Activated T-helper 2 cell treated with anti-CD3 and anti-CD28 coated beads, Interferon-gamma antibody, Interleukin-2, Interleukin-4, amounts not matched to agents 10 μg/mL and 5 μg/mL and 100 μg/mL, durations not matched to agents 14 hours and 24 hours and 36 hours (primary cell): ENCODE measurements at regions not wholly inside any gene's neighbourhood (a gene's known extent, or its start where the extent isn't known, plus 50 kb on each side); places are given as distances from the start of the nearest gene placed in this dataset.
"Not testable (repeated sequence)": the region's sequence is repeated elsewhere in the genome, so short reads cannot be mapped to it uniquely, and the experiment has no call there.

Source experiments
- DNase-seq: peaks from one replicate; pipeline ENCODE4 v3.0.0; 2021; ENCODE audit warnings: low spot score
- H3K27ac Mint-ChIP-seq: one replicate; pipeline ENCODE4 v1.8.0; 2021; ENCODE audit warnings: mixed read lengths
- H3K27me3 Mint-ChIP-seq: one replicate; pipeline ENCODE4 v1.8.0; 2021; ENCODE audit warnings: low read depth, mixed read lengths
- H3K36me3 Mint-ChIP-seq: one replicate; pipeline ENCODE4 v1.8.0; 2021; ENCODE audit warnings: low read depth, mixed read lengths
- H3K4me1 Mint-ChIP-seq: one replicate; pipeline ENCODE4 v1.8.0; 2021; ENCODE audit warnings: low read depth, mixed read lengths
- H3K4me3 Mint-ChIP-seq: one replicate; pipeline ENCODE4 v1.8.0; 2021; ENCODE audit warnings: low read depth, mild to moderate bottlenecking, moderate library complexity, mixed read lengths
- H3K9me3 Mint-ChIP-seq: one replicate; pipeline ENCODE4 v1.8.0; 2021; ENCODE audit warnings: mixed read lengths
- intact Hi-C: fragments of 100-400 bp; cut with micrococcal nuclease; formaldehyde crosslinking; loops from one replicate; pipeline ENCODE4 v1.15.1; 2023

- no peaks in the 10 kb centered on the region for H3K4me1 Mint-ChIP-seq
- DNase-seq: no peak
- intact Hi-C loops: no loop called here
- H3K4me3 Mint-ChIP-seq: no peak overlapping the region
- H3K9me3 Mint-ChIP-seq: peaks cover 5% of the 10 kb centered on the region
- H3K27ac Mint-ChIP-seq: no peak overlapping the region
- H3K36me3 Mint-ChIP-seq: no peaks in the 10 kb centered on the region
- no peaks in the 10 kb centered on the region for H3K27me3 Mint-ChIP-seq
Measured at GRCh38 chr3:144989807-144990206, 1018.2 kb downstream of the DIPK2A start.

DNA sequence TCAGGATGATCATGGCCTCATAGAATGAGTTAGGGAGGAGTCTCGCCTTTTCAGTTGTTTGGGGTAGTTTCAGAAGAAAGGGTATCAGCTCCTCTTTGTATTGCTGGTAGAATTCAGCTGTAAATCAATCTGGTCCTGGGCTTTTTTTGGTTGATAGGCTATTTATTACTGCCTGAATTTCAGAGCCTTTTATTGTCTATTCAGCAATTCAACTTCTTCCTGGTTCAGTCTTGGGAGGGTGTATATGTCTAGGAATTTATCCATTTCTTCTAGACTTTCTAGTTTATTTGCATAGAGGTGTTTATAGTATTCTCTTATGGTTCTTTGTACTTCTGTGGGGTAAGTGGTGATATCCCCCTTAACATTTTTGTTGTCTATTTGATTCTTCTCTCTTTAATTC is 1024.2 kb downstream of the DIPK2A start:
- Mint-ChIP-seq H3K4me3 (no peak overlapping the region), H3K27me3 (no peaks in the 10 kb centered on the region), H3K36me3 (no peaks in the 10 kb centered on the region), H3K9me3 (peaks cover 15% of the 10 kb centered on the region), H3K4me1 (no peaks in the 10 kb centered on the region), H3K27ac (no peak overlapping the region)
- no peak for DNase-seq
- intact Hi-C loops: no loop called here

DNA sequence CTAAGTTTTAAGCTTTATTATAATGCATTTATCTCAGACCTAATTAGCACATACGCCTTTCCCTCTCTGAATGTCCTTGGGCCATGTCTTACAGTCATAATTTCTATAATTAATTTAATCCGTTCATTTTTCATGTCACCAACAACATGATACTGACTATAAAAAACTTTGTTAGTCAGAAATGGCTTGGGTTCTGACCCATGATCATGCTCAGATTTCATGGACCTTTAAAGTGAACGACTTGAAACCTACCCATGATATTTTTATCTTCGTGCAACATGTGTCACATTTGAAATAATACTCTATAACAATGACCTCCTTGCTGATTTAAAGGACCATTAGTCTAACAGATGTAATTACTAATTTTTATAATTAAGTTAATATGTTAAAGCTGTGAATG is 1033.8 kb downstream of the DIPK2A start:
- Mint-ChIP-seq H3K4me1 (no peaks in the 10 kb centered on the region), H3K4me3 (no peak overlapping the region), H3K9me3 (peaks cover 9% of the 10 kb centered on the region), H3K27ac (no peak overlapping the region), H3K27me3 (no peaks in the 10 kb centered on the region), H3K36me3 (no peaks in the 10 kb centered on the region)
- no peak for DNase-seq
- intact Hi-C loops: no loop called here

- Mint-ChIP-seq H3K4me3 (no peak overlapping the region), H3K27ac (no peak overlapping the region), H3K36me3 (no peaks in the 10 kb centered on the region), H3K9me3 (peaks cover 7% of the 10 kb centered on the region), H3K4me1 (no peaks in the 10 kb centered on the region), H3K27me3 (no peaks in the 10 kb centered on the region)
- intact Hi-C loops: no loop called here
- DNase-seq: no peak
Measured at GRCh38 chr3:145006271-145006670, 1034.6 kb downstream of the DIPK2A start.

GRCh38 chr3:145013931-145014330 is 1042.3 kb downstream of the DIPK2A start:
- H3K27me3 Mint-ChIP-seq: no peaks in the 10 kb centered on the region
- peaks cover 6% of the 10 kb centered on the region for H3K9me3 Mint-ChIP-seq
- H3K4me1 Mint-ChIP-seq: peaks cover 6% of the 10 kb centered on the region
- H3K4me3 Mint-ChIP-seq: no peak overlapping the region
- H3K36me3 Mint-ChIP-seq: no peaks in the 10 kb centered on the region
- DNase-seq: no peak
- no peak overlapping the region for H3K27ac Mint-ChIP-seq
- intact Hi-C loops: no loop called here

DNA sequence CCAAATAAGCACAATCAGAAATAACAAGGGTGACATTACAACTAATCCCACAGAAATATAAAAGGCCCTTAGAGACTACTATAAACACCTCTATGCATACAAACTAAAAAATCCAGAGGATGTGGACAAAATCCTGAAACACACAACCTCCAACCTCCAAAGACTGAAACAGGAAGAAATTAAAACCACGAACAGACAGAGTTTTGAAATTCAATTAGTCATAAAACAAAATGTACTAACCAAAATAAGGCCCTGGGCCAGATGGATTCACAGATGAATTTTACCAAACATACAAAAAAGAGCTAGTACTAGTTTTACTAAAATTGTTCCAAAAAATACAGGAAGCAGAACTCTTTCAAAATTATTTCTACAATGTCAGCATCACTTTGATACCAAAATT is 1043.6 kb downstream of the DIPK2A start:
- Mint-ChIP-seq H3K4me3 (no peak overlapping the region), H3K9me3 (peaks cover 6% of the 10 kb centered on the region), H3K27ac (no peak overlapping the region), H3K27me3 (no peaks in the 10 kb centered on the region), H3K4me1 (peaks cover 6% of the 10 kb centered on the region), H3K36me3 (no peaks in the 10 kb centered on the region)
- intact Hi-C loops: no loop called here
- no peak for DNase-seq

- Mint-ChIP-seq H3K9me3 (peaks cover 10% of the 10 kb centered on the region), H3K4me1 (peaks cover 6% of the 10 kb centered on the region), H3K4me3 (no peak overlapping the region), H3K36me3 (no peaks in the 10 kb centered on the region), H3K27ac (no peak overlapping the region), H3K27me3 (no peaks in the 10 kb centered on the region)
- intact Hi-C loops: no loop called here
- DNase-seq: no peak
Measured at GRCh38 chr3:145017959-145018358, 1046.3 kb downstream of the DIPK2A start.

DNA sequence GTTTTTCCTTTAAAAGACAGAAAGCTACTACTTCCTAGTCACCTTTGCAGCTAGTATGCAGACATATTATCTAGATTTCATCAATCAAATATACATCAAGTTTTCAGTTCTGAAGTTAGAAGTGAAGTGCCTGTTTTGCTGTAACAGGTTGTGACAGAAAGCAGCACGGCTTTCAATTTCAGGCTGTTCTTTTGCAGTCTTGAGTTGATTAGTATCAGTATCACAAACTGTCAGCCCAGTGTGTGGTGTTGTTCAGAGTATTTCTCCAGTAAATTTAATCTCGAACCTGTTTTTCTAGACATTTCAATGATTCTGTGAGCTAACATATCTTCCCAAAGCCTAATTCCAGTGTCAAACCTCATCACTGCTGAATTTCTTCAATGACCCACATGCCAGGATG is 1050.8 kb downstream of the DIPK2A start:
- intact Hi-C loops: no loop called here
- no peaks in the 10 kb centered on the region for H3K36me3 Mint-ChIP-seq
- H3K4me1 Mint-ChIP-seq: no peaks in the 10 kb centered on the region
- H3K9me3 Mint-ChIP-seq: peaks cover 14% of the 10 kb centered on the region
- no peaks in the 10 kb centered on the region for H3K27me3 Mint-ChIP-seq
- H3K27ac Mint-ChIP-seq: no peak overlapping the region
- no peak for DNase-seq
- H3K4me3 Mint-ChIP-seq: no peak overlapping the region

DNA sequence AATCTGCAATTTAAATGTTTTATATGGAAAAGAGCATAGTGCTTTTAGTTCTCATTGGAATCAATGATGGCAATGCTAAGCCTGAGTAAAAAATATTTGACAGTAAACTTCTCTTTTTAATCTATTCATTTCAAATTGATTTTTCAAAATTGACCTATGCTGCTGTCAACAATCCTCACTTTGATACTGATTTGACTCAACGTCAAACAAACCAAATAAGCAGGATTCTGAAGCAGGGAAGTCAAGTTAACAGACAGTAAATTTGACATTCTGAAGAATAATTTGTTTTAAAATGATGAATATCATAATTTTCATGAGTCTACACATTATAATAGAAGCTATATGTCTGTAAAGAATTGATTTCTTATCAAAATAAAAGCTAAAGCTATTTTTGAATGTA is 1053.1 kb downstream of the DIPK2A start:
- Mint-ChIP-seq H3K4me1 (no peaks in the 10 kb centered on the region), H3K4me3 (no peak overlapping the region), H3K36me3 (no peaks in the 10 kb centered on the region), H3K27ac (no peak overlapping the region), H3K9me3 (peaks cover 14% of the 10 kb centered on the region), H3K27me3 (no peaks in the 10 kb centered on the region)
- intact Hi-C loops: no loop called here
- DNase-seq: no peak

GRCh38 chr3:145027186-145027585 is 1055.6 kb downstream of the DIPK2A start:
- DNase-seq, intact Hi-C loops, H3K4me1 Mint-ChIP-seq, H3K4me3 Mint-ChIP-seq, H3K27ac Mint-ChIP-seq, H3K27me3 Mint-ChIP-seq, H3K36me3 Mint-ChIP-seq: not testable (repeated sequence)
- H3K9me3 Mint-ChIP-seq: peaks cover 14% of the 10 kb centered on the region

DNA sequence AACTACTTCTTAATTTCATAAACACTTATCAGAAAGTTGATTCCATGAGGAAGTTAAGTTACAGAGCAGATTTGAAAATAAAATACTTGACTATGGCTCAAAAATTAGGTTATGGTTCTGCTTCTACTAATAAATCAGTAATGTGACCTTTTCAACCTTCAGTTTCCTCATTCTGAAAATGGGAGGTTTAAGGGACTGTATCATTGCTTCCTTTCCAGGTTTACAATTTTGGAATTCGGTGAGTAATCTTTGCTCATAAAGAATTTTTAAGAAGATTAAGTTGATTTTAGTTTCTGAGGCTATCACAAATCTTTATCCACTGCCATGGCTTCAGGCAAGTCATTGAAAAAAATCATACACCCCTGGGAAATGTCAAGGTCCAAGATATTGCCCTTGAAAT is 1061.2 kb downstream of the DIPK2A start:
- Mint-ChIP-seq H3K9me3 (no peaks in the 10 kb centered on the region), H3K27me3 (no peaks in the 10 kb centered on the region), H3K4me1 (no peaks in the 10 kb centered on the region), H3K4me3 (no peak overlapping the region), H3K36me3 (no peaks in the 10 kb centered on the region), H3K27ac (no peak overlapping the region)
- DNase-seq: no peak
- intact Hi-C loops: no loop called here

DNA sequence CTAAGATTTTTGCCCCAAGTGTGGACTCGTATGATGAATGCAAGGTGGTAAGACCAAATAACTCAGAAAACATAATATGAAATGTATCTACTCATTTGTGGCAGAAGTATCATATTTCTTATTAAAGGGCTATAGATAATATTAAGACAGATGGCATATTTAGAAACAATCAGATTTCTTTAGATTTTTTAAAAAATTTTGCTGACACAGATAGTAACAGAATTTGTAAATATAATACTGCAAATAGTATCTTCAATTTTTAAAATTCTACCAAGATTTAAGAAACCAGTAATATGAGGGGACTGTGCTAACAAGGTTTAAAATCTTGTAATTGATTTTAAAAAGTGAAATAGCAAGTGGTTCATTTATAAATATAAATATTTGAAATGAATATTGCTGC is 1064.1 kb downstream of the DIPK2A start:
- no peak for DNase-seq
- H3K27ac Mint-ChIP-seq: no peak overlapping the region
- no peaks in the 10 kb centered on the region for H3K4me1 Mint-ChIP-seq
- H3K36me3 Mint-ChIP-seq: no peaks in the 10 kb centered on the region
- H3K9me3 Mint-ChIP-seq: no peaks in the 10 kb centered on the region
- H3K4me3 Mint-ChIP-seq: no peak overlapping the region
- H3K27me3 Mint-ChIP-seq: no peaks in the 10 kb centered on the region
- intact Hi-C loops: no loop called here

- H3K27me3 Mint-ChIP-seq, DNase-seq, H3K9me3 Mint-ChIP-seq, H3K4me1 Mint-ChIP-seq, H3K4me3 Mint-ChIP-seq, H3K27ac Mint-ChIP-seq, H3K36me3 Mint-ChIP-seq, intact Hi-C loops: not testable (repeated sequence)
Measured at GRCh38 chr3:145054055-145054454, 1082.4 kb downstream of the DIPK2A start.

- Mint-ChIP-seq H3K4me3 (no peak overlapping the region), H3K36me3 (no peaks in the 10 kb centered on the region), H3K9me3 (peaks cover 8% of the 10 kb centered on the region), H3K4me1 (no peaks in the 10 kb centered on the region), H3K27me3 (no peaks in the 10 kb centered on the region), H3K27ac (no peak overlapping the region)
- intact Hi-C loops: no loop called here
- DNase-seq: no peak
Measured at GRCh38 chr3:145055375-145056076, 1083.9 kb downstream of the DIPK2A start.
